RPMI7951 (cell line): ENCODE measurements at regions not wholly inside any gene's neighbourhood (a gene's known extent, or its start where the extent isn't known, plus 50 kb on each side); places are given as distances from the start of the nearest gene placed in this dataset.

Experiments used
- DNase-seq: peaks from one replicate; pipeline ENCODE4 v3.0.0-alpha.2; 2012; ENCODE audit warnings: low read depth

GRCh38 chr7:25911738-25912607 lies 240.0 kb upstream of the NFE2L3 start:
- no peak for DNase-seq

- no peak for DNase-seq
These were observed 238.3 kb upstream of the NFE2L3 start for GRCh38 chr7:25913598-25914224.

- DNase-seq = no peak
These were observed 233.3 kb upstream of the NFE2L3 start for GRCh38 chr7:25918731-25919130.

- peak; percentile 21 for DNase-seq
These were observed 229.7 kb upstream of the NFE2L3 start for GRCh38 chr7:25922296-25922695.

- no peak for DNase-seq
These were observed 228.1 kb upstream of the NFE2L3 start for GRCh38 chr7:25923741-25924460.

GRCh38 chr7:25926009-25926408 lies 226.0 kb upstream of the NFE2L3 start:
- no peak for DNase-seq

GRCh38 chr7:25926451-25926850 lies 225.5 kb upstream of the NFE2L3 start:
- DNase-seq = no peak

- DNase-seq = no peak
These were observed 224.9 kb upstream of the NFE2L3 start for GRCh38 chr7:25926891-25927625.

GRCh38 chr7:25927626-25927978 lies 224.4 kb upstream of the NFE2L3 start:
- DNase-seq = no peak

GRCh38 chr7:25928549-25929330 lies 223.3 kb upstream of the NFE2L3 start:
- no peak for DNase-seq

- DNase-seq = no peak
These were observed 222.6 kb upstream of the NFE2L3 start for GRCh38 chr7:25929448-25929847.

GRCh38 chr7:25930492-25931048 lies 221.4 kb upstream of the NFE2L3 start:
- DNase-seq = no peak

GRCh38 chr7:25931156-25931555 lies 220.8 kb upstream of the NFE2L3 start:
- DNase-seq = no peak

- no peak for DNase-seq
These were observed 218.1 kb upstream of the NFE2L3 start for GRCh38 chr7:25933921-25934320.

GRCh38 chr7:25940086-25940906 lies 211.7 kb upstream of the NFE2L3 start:
- DNase-seq = no peak

GRCh38 chr7:25944777-25945515 lies 207.1 kb upstream of the NFE2L3 start:
- no peak for DNase-seq

GRCh38 chr7:25945608-25946007 lies 206.4 kb upstream of the NFE2L3 start:
- DNase-seq = no peak

- DNase-seq = no peak
These were observed 205.8 kb upstream of the NFE2L3 start for GRCh38 chr7:25946181-25946580.
